GM18858 (cell line): ENCODE measurements at regions not wholly inside any gene's neighbourhood (a gene's known extent, or its start where the extent isn't known, plus 50 kb on each side); places are given as distances from the start of the nearest gene placed in this dataset.
A peak's percentile ranks its signal among the peaks of the same experiment; 100 is the strongest.

ENCODE experiments used
- ATAC-seq: cut with Tn5 transposase; IDR thresholded peaks from one replicate; pipeline ENCODE4 v1.9.1; 2021; ENCODE audit not compliant: unreplicated experiment

- ATAC-seq = no peak
Measured at GRCh38 chr12:21993438-21993981, 52.3 kb upstream of the ABCC9 start.

DNA sequence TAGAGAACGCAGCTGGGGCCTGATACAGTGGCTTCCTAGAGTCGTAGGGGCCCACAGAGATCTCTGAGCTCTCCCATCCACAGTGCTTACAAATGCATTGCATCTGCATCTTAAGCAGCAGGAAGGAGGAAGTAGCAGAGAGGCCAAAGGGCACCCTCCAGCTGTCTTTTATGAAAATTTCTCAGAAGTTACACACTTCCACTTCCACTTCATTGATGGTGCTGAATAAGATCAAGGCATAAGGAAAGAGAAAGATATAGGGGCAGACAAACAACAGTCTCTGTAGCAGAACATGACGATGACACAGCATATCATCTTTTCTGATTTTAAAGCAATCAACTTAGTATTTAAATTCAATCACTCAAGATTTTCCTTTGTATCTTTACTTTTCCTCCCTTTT is 51.6 kb upstream of the ABCC9 start:
- peak; percentile 80 for ATAC-seq

- ATAC-seq = no peak
Measured at GRCh38 chr12:21991526-21991925, 50.3 kb upstream of the ABCC9 start.
